ENCODE measurements at regions not wholly inside any gene's neighbourhood (a gene's known extent, or its start where the extent isn't known, plus 50 kb on each side); places are given as distances from the start of the nearest gene placed in this dataset.

- no peak for DNase-seq
These were observed 72.6 kb downstream of the TENT5C start for GRCh38 chr1:117678246-117678977.

DNA sequence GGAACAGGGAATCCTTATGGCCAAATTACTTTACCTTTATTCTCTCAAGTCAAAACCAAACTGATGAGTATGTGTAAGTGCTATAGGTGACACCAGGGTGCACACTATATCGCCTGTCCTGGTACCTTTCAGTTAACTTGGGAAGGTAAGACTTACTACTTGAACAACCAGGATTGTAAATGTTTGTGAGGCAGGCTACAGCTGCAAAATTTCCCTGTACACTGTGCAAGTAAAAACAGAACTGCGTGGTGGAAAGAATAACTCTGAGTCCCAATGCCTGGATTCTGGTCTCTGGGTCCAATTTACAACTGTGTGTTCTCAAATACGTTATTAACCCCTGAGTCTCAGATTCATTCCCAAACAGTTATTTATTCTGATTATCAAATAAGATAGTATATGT, 73.5 kb downstream of the TENT5C start:
- DNase-seq: no peak

- DNase-seq: no peak
These were observed 74.0 kb downstream of the TENT5C start for GRCh38 chr1:117679868-117680267.

DNA sequence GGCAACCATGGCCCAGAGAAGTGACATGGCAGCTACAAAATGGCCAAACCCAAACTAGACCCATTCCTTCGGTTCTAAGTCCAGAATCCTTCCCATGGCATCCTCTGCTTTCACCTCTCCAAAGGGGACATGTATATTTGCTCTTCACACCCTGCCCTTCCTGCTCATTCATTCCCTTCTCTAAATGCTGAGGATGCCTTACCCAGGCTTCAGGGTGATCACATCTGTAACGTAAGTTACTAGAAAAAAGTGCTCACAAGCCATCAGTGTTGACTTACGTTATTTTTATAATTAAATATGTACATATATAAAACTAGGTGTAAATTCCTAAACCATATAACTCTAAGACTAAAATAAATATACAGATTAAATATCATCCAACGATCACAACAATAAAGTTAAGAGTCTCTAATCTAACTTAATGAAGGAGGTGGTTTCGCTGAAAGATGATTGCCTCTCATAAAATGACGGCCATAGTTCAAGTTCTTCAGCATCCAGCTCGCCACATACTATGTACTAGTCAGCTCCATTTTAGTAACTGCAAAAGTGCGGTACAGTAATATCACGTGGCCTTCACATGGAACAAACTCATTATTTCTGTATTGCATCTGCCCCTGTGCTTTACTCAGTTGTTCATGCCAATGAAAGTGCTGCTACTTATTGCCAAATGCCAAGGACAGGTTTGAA, 74.6 kb downstream of the TENT5C start:
- no peak for DNase-seq

GRCh38 chr1:117681093-117681900, 75.4 kb downstream of the TENT5C start:
- DNase-seq: no peak

- DNase-seq: no peak
These were observed 76.0 kb downstream of the TENT5C start for GRCh38 chr1:117681901-117682250.

GRCh38 chr1:117682372-117682771, 76.5 kb downstream of the TENT5C start:
- DNase-seq: no peak

- no peak for DNase-seq
These were observed 77.9 kb downstream of the TENT5C start for GRCh38 chr1:117683571-117684285.

- no peak for DNase-seq
These were observed 80.3 kb downstream of the TENT5C start for GRCh38 chr1:117685936-117686806.

- no peak for DNase-seq
These were observed 81.1 kb downstream of the TENT5C start for GRCh38 chr1:117686907-117687306.

DNA sequence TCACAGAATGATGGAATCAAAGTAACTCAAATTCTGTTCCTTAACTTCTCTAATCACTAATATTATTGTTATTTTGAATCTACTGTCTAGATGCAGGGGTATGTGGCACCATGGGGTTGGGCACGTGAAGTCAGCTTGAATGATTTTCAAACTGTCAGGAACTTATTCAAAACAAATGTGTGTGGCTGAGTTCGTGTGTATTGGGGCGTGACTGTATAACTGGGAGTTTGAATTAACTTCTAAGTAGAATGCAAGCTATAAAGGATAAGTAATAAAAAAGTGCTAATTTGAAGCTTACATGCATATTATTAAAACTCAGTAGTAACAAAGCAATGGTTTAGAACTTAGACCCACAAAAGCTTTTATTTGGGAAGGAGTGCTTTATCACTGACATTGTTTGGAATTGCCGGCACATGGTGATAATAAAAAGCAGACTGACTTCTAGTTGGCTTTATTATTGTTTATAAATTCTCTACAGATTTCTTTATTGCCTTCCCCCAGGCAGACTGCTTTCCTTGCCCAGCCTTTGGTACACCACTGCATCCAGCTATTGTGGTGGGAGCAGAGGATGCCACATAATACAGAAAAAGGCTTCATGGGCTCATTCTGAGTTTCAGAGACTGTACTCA, 84.3 kb downstream of the TENT5C start:
- no peak for DNase-seq

- no peak for DNase-seq
These were observed 86.1 kb downstream of the TENT5C start for GRCh38 chr1:117691942-117692341.

- no peak for DNase-seq
These were observed 88.7 kb downstream of the TENT5C start for GRCh38 chr1:117694543-117694942.

- DNase-seq: no peak
These were observed 90.1 kb downstream of the TENT5C start for GRCh38 chr1:117695796-117696490.

GRCh38 chr1:117696561-117696960, 90.7 kb downstream of the TENT5C start:
- no peak for DNase-seq

GRCh38 chr1:117697220-117697781, 91.5 kb downstream of the TENT5C start:
- DNase-seq: no peak

DNA sequence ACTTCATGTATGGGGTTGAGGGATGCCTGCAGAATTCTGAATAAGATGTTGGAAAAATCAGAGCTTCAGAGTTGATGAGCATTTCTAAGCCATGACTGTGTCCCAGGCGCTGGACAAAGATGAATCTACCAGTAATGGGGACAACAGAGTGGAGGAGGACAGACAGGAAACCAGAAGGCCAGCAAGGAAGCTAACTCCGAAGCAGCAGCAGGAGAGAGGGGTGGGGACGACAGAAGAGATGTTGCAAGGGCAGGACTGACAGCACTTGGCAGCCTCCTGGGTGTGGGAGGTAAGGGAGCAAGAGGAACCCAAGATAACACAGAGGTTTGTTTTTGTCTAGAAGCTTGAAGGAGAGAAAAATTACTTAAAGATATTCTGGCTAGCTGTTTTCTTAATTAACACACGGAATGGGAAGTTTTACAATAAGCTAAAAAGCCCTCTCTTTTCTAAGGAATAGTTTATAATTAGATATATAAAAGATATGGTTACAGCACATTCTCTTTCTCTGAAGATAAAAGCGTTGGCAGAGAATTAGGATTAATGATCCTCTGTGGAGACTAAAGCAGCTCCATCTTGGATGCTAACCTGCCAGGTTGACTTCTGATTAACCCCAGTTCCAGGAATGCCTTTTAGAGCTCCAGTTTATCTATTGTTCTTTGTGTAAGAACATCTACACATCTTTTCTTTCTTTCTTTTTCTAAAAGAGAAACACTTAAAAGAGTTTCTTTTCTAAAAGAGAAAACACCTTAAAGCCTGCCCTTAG, 92.7 kb downstream of the TENT5C start:
- no peak for DNase-seq

DNA sequence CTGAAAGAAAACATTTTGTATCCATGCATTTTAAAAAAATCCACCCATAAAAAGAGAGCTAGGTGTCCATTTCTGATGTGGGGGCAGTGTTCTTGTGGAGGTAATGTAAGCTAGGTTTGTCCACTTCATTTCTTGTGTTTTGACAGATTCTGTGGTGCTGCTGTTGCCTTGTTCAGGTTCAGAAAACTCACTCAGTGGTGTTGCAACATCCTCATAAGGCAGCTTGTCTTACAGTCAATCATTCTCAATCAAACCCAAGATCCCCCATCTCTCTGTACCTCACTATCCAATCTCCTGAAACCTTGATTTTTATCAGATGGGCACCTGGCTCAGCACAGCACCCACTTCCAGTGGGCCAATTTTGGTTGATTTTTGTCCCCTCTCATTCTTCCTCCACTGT, 94.1 kb downstream of the TENT5C start:
- no peak for DNase-seq

DNA sequence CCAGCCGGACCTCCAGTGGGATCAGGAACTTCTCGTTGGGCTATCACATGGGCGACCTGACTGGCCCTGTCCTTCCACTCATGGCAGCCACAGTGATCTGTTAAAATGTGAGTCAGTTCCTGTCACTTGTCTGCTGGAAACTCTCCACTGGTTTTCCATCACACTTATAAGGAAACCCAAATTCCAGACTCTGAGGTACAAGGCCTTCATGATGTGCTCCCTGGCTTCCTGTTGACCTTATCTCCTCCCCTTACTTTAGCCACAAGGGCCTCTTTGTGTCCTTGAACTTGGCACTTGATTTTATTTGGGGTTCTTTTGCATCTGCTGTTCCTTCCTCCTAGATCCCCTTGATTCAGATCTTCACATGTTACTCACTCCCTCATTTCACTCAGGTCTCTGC, 96.8 kb downstream of the TENT5C start:
- DNase-seq: no peak

GRCh38 chr1:117707371-117707770, 101.5 kb downstream of the TENT5C start:
- no peak for DNase-seq

All from activated CD4-positive, alpha-beta T cell treated with anti-CD3 and anti-CD28 coated beads, Interleukin-2, amount 50 U/mL, for 4 hours (primary cell).